ENCODE measurements at regions not wholly inside any gene's neighbourhood (a gene's known extent, or its start where the extent isn't known, plus 50 kb on each side); places are given as distances from the start of the nearest gene placed in this dataset.

GRCh38 chr9:73056245-73056644 lies 95.4 kb upstream of the ANXA1 start:
- TF ChIP-seq POLR2A (IDR thresholded peaks at IDR 0.05) (no peak), CTCF (IDR thresholded peaks at IDR 0.05) (no peak)
